ENCODE measurements at regions not wholly inside any gene's neighbourhood (a gene's known extent, or its start where the extent isn't known, plus 50 kb on each side); places are given as distances from the start of the nearest gene placed in this dataset.
A peak's percentile ranks its signal among the peaks of the same experiment; 100 is the strongest.
"Not testable (repeated sequence)": the region's sequence is repeated elsewhere in the genome, so short reads cannot be mapped to it uniquely, and the experiment has no call there.

DNA sequence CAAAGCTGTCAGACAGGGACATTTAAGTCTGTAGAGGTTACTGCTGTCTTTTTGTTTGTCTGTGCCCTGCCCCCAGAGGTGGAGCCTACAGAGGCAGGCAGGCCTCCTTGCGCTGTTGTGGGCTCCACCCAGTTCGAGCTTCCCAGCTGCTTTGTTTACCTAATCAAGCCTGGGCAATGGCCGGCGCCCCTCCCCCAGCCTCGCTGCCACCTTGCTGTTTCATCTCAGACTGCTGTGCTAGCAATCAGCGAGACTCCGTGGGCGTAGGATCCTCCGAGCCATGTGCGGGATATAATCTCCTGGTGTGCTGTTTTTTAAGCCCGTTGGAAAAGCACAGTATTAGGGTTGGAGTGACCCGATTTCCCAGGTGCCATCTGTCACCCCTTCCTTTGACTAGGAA lies 454.2 kb upstream of the CCDC196 start:
- not testable (repeated sequence) for DNase-seq

DNA sequence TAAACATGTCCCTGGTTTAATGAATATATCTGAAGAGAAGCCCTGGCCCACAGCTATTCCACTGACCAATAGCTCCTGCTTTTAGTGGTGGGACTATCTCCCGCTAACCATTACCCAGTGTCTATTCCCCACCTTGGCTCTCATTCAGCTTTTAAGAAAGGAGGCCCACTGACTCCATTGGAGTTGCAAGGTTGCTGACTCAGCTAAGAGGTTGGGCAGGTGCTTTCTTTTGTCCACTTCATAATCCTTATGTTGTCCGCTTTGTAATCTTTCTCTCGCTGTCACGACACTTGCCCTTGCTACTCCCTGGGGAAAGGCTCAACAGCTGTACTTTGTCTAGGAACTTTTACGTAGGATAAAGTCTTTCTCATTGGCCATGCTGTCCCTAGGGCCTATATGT lies 453.4 kb upstream of the CCDC196 start:
- no peak for DNase-seq

DNA sequence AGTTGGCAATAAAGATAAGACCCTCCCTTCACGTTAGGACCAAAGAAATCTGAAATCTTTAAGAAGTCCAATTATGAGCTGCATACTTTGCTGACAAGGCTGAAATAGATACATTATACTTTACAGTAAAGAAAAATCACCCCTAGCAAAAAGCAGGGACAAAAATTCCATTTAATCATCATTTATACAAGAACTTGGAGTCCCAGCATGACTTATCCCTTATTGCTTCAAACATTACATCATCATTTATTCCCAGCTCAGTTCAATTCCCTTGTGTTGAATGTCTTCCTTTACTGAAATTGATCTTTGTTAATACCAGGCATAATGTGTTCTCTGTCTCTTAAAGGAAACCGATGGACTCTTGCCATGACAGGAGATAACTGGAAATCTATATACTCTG lies 449.6 kb upstream of the CCDC196 start:
- DNase-seq: no peak

DNA sequence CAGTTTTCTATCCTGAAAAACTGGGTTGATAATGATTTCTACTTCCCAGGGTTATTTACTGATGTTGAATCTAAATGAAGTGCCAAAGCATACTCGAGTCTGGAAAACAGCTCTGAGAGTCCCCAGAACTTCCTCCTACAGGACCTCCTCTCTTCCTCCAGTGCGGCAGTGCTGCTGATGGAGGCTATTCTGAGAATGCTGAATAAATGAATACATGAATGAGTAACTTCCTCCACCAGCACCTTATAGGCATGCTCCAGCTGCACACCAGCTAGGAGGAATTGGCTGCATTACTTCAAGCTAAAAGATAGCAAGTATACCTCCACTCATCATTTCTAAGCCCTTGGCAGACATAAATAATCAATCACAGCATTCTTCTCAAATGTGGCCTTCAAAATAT lies 448.8 kb upstream of the CCDC196 start:
- DNase-seq: no peak

DNA sequence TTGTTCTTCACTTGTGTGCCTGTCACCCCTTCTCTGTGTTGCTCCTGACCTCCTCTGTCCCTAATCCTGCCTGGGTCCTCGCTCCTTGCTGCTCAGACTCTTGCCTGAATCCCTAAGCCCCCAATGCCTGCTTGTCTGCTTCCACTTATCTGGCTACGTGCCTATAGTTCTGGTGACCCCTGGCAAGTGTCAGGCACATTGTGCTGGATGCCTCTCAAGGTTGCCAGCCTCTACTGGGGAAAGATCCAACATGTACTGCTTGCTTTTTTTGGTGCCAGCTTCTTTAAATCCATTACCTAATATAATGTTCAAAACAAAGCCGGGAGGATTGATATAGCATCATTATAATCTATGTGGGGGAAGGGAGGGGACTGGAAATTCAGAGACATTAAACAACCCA lies 448.0 kb upstream of the CCDC196 start:
- no peak for DNase-seq

DNA sequence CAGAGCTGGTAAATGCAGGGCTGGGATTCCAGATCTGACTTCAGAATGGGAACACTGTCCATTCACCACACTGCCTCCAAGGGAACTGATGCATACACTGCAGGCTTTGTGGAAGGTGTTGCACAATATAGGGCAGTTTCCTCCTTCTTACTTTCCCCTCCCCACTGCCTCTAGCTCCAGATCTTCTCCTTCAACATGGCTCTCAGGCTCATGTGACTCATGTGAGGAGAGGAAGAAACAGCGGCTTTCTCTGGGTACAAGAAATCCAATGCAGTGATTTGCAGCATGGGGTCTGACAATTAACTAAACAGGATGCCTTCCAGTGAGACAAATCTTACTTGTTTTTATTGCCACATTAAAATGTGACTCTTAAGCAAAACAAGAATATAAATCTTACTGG lies 447.6 kb upstream of the CCDC196 start:
- no peak for DNase-seq

DNA sequence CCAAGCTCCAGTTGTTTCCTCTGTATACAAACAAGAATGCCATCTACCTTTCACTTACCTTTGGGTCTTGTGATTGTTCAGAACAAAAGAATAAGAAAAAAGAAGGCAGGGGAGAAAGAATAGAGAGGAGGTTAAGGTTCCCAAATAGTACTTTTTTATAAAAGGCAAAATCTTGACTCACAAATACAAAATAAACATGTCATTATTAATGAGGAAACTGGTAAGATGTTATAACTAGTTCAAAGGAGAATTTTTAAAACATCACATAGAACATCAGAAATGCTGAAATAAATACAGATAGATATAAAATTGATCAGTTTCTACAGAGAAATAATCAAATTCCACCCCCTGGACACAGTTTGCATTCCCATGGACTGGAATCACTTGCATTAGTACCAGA lies 446.7 kb upstream of the CCDC196 start:
- no peak for DNase-seq

DNA sequence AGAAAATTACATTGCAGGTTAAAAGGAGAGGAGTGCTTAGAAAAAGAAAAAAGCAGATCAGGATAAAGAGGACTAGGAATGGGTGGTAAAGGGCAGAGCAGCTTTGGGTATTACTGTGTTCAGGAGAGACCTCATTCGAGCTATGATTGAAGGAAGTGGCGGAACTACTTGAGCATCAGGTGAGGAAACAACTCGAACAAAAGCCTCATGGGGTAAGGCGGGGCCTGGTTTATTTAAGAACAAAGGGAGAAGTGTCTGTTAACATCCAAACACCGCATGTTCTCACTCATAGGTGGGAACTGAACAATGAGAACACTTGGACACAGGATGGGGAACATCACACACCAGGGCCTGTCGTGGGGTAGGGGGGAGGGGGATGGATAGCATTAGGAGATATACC lies 444.6 kb upstream of the CCDC196 start:
- peak; percentile 87 for DNase-seq

DNA sequence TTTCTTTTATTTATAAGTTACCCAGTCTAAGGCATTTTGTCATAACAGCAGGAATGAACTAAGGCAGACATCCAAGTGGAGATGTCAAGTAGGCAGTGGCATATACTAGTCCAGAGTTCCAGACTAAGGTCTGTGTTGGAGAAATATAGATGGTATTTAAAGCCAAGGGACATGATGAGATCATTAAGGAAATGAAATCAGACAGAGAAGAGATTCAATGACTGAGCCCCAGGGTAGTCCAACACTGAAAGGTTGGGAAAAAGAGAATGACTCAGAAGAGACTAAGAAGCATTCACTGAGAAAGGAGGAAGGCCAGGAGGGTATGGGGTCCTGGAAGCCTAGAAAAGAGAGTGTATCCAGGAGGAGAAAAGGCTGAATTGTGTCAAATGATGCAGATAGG lies 442.2 kb upstream of the CCDC196 start:
- no peak for DNase-seq

DNA sequence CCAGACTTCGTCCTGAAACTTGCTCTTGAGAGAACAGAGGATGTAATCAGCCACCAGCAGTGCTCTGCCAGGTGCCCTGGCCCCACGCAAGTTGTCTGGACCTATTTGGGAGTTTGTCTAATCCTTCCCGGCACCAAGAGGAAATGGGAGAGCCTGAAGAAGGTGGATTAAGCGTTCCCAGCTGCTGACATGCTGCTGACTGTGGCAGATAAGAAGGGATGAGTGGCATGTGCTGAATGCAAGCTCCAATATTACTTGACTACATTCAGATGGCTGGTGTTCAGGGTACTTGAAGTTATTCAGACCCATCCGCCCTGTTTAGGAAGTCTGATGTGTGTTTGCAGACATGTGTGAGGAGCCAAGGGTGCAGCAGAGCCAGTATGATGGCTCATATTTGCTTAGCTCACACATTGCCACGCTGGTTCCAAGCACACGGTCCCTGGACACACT lies 440.6 kb upstream of the CCDC196 start:
- no peak for DNase-seq

DNA sequence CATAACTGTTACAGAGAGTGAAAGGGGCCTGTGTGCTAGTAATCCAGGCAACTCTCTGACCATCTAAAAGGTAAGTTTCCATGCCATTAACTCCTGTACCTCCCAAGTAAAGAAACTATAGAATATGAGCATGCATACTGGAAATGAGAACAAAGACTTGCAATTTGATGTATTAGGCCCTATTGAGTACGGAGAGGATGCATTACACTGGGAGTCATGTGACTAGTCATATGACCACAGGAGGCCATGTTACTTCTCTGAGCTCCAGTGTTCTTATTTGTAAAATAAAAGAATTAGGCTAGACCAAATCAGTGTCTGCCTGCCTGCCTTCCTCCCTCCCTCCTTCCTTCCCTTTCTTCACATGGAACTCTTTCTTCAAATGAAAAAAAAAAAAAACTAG lies 440.1 kb upstream of the CCDC196 start:
- DNase-seq: no peak

DNA sequence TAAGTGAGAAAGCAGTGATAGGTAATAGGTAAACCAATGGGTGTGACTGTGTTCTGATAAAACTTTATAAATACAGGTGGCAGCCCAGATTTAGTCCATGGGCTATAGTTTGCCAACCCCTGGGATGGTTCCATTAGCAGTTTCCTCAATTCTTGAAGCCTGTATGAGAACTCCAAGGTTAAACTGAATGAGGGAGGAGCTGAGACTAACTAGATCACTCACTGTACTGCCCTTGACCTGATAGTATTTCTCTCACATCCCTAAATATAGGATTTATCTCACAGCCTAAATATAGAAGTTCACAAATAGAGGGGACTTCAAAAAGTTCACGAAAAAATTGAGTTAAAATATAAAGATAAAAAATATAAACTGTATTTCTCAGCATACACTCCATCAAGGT lies 439.6 kb upstream of the CCDC196 start:
- no peak for DNase-seq

DNA sequence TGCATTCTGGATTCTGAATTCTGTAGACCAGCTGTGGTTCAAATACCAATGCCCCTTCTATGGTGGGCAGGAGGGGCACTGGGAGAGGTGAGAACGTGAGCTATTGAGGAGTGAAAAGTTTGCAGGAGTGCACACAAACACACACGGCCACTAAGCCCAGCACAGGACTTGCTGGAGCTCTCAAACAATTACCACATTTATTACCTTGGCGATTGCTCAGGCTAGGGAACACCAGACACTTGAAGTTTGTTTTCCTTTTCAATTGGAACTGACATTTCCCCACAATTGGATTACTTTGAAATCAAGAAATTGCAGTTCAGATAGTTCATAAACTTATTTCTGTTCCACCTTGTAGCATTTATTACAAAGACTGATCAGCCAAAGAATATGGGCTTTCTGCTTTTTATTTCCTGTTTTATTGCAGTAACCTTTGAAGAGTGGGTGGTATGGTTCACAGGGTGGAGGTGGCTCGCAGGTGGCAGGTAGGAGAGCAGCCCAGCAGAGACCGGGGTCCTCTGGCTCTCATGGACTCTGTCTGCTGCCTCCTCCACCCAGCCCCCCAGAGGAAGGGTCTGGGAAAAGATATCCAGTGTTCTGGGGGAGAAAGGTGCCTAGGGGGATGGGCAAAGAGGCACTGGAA lies 429.8 kb upstream of the CCDC196 start:
- DNase-seq: no peak

DNA sequence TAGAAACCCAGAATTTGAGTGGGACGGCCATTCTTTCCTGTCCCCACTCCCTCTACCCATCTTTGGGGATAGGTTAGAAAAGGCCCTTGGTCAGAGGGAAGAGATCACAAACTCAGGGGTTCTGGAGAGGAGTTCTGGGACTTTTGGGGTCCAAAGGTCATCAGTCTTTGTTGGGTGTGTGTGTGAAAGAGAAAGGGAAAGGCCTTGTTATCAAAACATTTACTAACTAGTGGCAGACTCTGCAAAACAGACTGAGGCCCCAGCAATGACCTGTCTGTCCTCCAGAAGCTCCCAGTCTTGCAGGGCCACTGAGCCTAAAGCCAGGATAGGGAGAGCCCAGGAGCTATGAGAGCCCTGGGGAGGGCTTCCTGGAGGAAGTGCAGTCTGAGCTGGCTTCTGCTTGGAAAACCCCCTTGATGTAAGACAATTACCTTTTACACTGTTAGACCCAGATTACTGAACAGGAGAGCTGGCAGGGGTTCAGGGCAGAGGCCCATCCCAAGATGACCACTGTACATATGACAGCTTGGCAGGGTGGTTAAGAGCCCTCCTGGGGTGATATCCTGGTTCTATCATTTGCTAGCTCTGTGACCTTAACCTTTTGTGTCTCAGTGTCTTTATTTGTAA lies 429.1 kb upstream of the CCDC196 start:
- DNase-seq: no peak

DNA sequence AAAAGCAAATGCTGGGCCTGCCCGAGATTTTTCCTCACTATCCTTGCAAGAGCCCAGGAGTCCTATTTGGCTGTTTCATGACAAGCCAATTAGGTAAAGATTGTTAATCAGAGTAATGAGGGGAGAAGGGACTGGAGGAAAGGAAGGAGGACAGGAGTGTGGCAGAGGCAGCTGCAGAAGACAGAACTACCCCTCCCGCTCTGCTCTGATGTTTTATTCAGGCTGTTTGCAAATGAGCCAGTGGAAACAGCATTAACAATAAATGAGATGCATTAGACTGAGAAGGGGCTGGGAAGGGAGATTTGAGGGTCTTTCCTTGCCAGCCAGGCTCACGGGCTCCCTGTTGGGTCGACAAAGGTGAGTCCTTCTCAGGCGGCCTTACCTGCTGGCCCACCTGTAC lies 421.0 kb upstream of the CCDC196 start:
- DNase-seq: no peak

DNA sequence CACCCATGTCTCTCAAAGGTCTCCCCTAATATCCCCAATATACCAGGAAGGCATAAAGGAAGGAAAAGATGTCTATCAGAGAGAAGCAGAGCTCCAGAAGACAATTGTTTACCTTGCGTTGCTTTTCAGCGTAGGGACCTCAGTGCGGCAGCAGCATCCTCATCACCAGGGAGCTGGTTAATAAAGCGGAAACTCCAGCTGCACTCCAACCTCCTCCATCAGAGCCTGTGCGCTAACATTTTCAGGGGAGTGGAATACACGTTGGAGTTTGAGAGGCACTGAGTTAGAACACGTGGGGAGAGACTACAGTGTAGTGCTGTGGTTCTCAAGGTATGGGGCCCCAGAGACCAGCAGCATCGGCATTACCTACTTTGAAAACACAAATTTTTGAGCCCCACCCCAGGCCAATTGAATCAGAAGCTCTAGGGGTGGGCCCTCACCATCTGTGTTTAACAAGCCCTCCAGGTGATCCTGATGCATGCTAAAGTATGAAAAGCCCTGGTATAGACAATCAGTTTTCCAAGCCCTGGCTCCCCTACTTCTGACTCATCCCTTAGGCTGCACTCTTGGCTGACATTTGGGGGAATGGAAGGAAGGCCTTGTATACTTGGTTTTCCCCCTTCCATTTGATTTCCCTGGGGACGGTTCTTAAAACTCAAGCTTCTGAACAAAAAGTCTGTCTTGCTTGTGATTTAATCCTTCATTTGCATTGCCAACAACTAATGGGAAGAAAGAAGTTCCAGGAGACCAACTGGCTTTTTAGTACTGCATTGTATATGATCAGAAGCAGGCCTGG lies 419.0 kb upstream of the CCDC196 start:
- DNase-seq: peak; percentile 77

DNA sequence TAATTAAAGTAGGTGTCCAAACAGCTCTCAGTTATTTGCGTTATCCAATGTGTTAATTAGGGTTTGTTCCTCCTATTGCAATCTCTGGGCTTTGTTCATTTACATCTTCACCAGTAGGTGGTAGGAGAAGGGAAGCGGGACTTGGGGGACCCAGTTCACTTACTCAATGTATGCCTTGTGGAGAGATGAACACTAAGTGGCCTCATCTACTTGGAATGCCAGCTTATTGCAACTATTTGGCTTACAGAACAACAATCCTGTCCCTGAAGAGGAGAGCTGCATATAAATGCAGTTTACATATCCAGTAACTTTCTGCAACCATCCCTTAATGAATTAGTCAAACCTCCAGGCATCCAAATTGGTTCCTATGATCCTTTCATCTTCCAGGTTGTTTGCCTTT lies 417.1 kb upstream of the CCDC196 start:
- DNase-seq: no peak

DNA sequence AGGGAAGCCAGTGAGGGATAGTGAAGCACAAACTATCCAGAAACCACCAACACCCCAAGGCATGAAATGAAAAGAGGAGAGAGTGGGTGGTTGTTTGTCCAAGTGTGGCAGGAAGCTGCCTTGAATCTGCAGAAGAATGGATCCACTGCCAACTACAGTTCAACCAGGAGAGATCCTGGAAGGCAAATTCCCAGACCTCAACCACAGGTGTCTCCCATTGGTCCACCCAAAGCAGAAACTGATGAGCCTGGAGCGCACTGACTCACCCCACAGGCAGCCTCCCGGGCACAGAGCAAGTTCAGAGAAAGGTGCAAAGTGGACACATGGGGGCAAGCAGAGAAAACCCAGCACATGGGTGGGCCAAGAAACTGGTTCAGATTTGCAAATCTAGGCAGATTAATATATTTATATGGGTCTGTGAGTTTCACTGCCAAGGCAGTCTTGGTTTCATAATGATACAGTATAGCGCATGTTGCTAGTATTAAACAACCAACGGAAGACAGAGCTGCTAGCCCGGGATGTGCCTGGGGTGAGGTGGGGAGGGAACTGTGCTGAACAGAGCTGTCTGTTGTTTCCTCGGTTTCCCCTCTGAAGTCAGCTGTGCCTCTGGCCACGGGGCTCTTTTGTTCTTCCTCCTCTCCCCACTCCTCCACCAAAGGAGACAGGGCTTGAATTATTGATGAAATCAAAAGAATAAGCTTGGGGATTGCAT lies 416.2 kb upstream of the CCDC196 start:
- no peak for DNase-seq

DNA sequence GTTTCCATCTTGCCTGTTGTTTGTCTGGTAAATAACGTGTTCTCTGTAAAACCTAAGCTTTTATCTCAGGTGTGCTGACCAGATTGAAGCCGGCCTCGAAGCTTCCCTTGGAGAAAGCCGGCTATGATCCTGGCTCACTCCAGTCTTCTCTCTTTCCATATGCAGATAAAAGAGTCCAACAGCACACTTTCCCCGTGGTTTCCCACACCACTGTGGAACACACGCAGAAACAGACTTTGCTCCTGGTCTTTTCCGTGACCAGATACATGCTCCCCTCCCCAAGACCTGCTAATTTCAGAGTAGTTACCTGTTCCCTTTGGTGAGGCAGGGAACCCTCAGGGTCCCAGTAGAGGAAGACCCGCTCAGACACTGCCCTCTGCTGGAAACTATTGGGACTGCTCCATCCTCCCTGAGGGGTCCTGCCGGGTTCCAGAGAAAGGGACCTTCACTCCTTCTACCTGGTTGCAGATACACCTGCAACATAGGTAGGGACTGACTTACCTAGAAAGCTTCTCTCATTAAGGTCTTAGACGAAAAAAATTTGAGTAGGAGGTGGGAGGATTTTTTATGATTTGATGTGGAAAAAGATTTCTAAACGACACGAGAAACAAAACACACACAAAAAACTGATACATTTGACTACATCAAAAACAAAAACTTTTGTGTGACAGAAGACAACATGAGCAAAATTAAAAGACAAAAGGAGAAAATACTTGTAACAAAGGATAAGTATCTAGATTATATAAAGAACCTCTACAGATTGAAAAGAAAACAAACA lies 415.4 kb upstream of the CCDC196 start:
- DNase-seq: peak; percentile 54

DNA sequence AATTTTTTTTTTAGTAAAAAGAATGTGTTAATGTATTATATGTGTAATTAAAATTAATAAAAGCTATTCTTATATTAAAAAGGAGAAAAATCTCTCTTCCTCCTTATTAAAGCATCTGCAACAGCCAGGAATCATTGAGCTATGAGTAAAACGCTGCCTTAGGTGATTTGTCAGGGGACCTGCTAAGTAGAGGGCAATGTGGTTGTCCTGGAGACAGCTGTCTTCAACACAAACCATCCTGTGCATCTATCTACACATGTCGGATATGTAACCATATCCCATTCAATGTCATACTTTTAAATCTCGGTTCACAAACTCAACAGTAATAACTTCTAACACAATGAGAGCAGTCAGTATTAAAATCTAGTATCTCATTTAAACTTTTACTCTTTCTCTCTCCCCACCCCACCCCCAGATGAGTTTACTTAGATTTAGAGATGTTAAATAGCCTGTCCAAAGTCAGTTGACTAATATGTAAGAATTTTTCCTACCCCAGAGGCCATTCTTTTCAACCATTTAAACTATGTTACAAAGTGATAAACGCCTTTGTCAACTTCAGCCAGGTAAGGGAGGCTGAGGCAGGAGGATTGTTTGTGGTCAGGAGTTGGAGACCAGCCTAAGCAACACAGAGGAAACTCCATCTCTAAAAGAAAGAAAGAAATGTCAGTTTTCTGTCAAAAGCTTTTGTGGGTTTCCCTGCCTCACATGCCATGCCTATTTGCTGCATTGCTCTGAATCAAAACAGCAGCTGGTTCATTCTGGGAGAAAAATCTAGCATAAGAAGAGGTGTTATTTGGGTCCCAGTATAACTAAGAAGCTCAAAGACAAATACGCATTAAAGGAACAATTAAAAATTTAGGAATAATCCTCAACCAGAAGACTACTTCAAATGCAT lies 413.7 kb upstream of the CCDC196 start:
- DNase-seq: no peak

DNA sequence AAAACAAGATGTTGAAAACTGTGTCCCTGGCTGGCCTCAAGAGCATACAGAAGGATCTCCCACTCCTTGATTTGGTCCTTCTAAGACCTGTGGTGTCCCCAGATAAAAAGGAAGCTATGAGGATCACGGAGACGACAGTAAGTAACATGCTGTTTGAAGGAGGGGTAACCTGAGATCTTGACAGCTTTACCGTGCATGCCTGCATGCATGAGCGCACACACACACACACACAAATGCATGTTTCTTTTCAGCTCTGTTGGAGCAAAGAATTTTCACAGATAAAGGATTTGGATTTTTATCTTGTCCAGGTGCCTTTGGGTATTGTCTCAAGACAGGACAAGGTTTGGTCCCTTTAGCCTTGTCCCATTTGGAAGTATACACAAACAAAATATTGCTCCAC lies 411.6 kb upstream of the CCDC196 start:
- DNase-seq: peak; percentile 24

DNA sequence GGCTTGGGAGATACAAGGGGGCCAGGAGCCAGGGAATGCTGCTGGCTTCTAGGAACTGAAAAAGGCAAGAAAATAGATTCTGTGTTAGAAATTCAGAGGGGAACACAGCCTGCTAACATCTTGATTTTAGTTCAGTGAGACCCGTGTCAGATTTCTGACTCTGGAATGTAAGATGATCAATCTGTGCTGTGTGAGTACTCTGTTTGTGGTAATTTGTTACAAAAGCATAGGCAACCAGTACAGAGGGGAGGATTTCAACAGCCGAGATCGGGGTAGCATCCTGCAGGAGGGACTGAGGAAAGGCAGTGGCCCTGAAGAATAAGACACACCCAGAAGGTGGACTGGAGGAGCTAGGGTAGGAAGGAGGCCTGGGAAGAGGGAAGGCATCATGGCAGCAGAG lies 410.0 kb upstream of the CCDC196 start:
- DNase-seq: no peak

All from NCI-H345 (cell line).